Ishikawa (cell line): ENCODE measurements at regions not wholly inside any gene's neighbourhood (a gene's known extent, or its start where the extent isn't known, plus 50 kb on each side); places are given as distances from the start of the nearest gene placed in this dataset.

Source experiments
- CEBPB ChIP-seq: IDR thresholded peaks from 2 replicates; pipeline ENCODE4 v1.6.1; 2012
- FOXM1 ChIP-seq: IDR thresholded peaks from 2 replicates; pipeline ENCODE4 v1.6.1; 2012; ENCODE audit warnings: low read depth, borderline replicate concordance
- MAX ChIP-seq: IDR thresholded peaks from 2 replicates; pipeline ENCODE4 v1.6.1; 2012
- NFIC ChIP-seq: IDR thresholded peaks from 2 replicates; pipeline ENCODE4 v1.6.1; 2012
- RAD21 ChIP-seq: IDR thresholded peaks from 2 replicates; pipeline ENCODE4 v1.6.1; 2012; ENCODE audit warnings: low read depth
- TAF1 ChIP-seq: IDR thresholded peaks from 2 replicates; pipeline ENCODE4 v1.6.1; 2012; ENCODE audit warnings: low read depth, mild to moderate bottlenecking
- ZBTB7A ChIP-seq: IDR thresholded peaks from 2 replicates; pipeline ENCODE4 v1.6.1; 2012; ENCODE audit warnings: low read depth
- TF ChIP-seq, protein P1 (sequence below): IDR thresholded peaks from 2 replicates; pipeline ENCODE4 v1.6.1; 2012; ENCODE audit warnings: low read depth, mild to moderate bottlenecking

DNA sequence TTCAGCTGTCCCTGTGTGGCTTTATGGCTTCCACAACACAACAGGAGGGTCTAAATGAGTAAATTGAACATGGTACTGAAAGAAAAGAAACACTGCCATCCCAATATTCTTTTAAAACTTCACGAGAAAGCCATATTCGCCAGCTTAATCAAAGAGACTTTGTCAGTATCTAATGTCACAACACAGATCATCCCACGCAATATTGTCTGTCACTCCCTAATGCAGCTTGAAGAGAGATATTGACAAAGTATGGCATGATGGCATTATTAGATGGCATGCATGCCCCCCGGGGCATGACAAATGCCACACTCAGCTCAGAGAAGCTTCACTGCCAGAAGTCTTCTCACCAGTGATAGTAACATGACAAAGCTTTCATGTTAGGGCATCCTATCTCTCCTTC lies 197.8 kb downstream of the TTC8 start:
- no peak for TF ChIP-seq NFIC
- TF ChIP-seq TAF1: no peak
- TF ChIP-seq RAD21: no peak
- TF ChIP-seq CEBPB: no peak
- TF ChIP-seq, protein P1, sequence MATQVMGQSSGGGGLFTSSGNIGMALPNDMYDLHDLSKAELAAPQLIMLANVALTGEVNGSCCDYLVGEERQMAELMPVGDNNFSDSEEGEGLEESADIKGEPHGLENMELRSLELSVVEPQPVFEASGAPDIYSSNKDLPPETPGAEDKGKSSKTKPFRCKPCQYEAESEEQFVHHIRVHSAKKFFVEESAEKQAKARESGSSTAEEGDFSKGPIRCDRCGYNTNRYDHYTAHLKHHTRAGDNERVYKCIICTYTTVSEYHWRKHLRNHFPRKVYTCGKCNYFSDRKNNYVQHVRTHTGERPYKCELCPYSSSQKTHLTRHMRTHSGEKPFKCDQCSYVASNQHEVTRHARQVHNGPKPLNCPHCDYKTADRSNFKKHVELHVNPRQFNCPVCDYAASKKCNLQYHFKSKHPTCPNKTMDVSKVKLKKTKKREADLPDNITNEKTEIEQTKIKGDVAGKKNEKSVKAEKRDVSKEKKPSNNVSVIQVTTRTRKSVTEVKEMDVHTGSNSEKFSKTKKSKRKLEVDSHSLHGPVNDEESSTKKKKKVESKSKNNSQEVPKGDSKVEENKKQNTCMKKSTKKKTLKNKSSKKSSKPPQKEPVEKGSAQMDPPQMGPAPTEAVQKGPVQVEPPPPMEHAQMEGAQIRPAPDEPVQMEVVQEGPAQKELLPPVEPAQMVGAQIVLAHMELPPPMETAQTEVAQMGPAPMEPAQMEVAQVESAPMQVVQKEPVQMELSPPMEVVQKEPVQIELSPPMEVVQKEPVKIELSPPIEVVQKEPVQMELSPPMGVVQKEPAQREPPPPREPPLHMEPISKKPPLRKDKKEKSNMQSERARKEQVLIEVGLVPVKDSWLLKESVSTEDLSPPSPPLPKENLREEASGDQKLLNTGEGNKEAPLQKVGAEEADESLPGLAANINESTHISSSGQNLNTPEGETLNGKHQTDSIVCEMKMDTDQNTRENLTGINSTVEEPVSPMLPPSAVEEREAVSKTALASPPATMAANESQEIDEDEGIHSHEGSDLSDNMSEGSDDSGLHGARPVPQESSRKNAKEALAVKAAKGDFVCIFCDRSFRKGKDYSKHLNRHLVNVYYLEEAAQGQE: no peak
- TF ChIP-seq ZBTB7A: no peak
- TF ChIP-seq MAX: no peak
- TF ChIP-seq FOXM1: no peak
